ENCODE measurements at regions not wholly inside any gene's neighbourhood (a gene's known extent, or its start where the extent isn't known, plus 50 kb on each side); places are given as distances from the start of the nearest gene placed in this dataset.

- Histone ChIP-seq H3K9me3 (no peaks in the 10 kb centered on the region), H3K4me3 (no peak overlapping the region), H3K36me3 (no peaks in the 10 kb centered on the region), H3K27me3 (no peaks in the 10 kb centered on the region)
- no peak for DNase-seq
Observed at GRCh38 chr15:77782691-77783090, 150.0 kb upstream of the LINGO1 start.

GRCh38 chr15:77781946-77782240 is 149.2 kb upstream of the LINGO1 start:
- no peak for DNase-seq
- Histone ChIP-seq H3K9me3 (no peaks in the 10 kb centered on the region), H3K27me3 (no peaks in the 10 kb centered on the region), H3K4me3 (no peak overlapping the region), H3K36me3 (no peaks in the 10 kb centered on the region)

- Histone ChIP-seq H3K4me3 (no peak overlapping the region), H3K9me3 (no peaks in the 10 kb centered on the region), H3K27me3 (no peaks in the 10 kb centered on the region), H3K36me3 (no peaks in the 10 kb centered on the region)
- no peak for DNase-seq
Observed at GRCh38 chr15:77781151-77781945, 148.6 kb upstream of the LINGO1 start.

GRCh38 chr15:77778802-77779201 is 146.1 kb upstream of the LINGO1 start:
- Histone ChIP-seq H3K9me3 (no peaks in the 10 kb centered on the region), H3K36me3 (no peaks in the 10 kb centered on the region)
- DNase-seq: no peak

GRCh38 chr15:77775837-77776236 is 143.1 kb upstream of the LINGO1 start:
- Histone ChIP-seq H3K9me3 (no peaks in the 10 kb centered on the region), H3K27me3 (no peaks in the 10 kb centered on the region), H3K36me3 (no peaks in the 10 kb centered on the region), H3K4me3 (no peak overlapping the region)
- no peak for DNase-seq

More at GRCh38 chr15:77778802-77779201, 146.1 kb upstream of the LINGO1 start:
- no peaks in the 10 kb centered on the region for H3K27me3 ChIP-seq
- no peak overlapping the region for H3K4me3 ChIP-seq

- no peaks in the 10 kb centered on the region for H3K9me3 ChIP-seq
- no peaks in the 10 kb centered on the region for H3K27me3 ChIP-seq
- H3K36me3 ChIP-seq: no peaks in the 10 kb centered on the region
- no peak for DNase-seq
- H3K4me3 ChIP-seq: no peak overlapping the region
Observed at GRCh38 chr15:77775373-77775772, 142.7 kb upstream of the LINGO1 start.

- Histone ChIP-seq H3K9me3 (no peaks in the 10 kb centered on the region), H3K27me3 (no peaks in the 10 kb centered on the region), H3K4me3 (no peak overlapping the region), H3K36me3 (no peaks in the 10 kb centered on the region)
- no peak for DNase-seq
Observed at GRCh38 chr15:77774350-77774749, 141.6 kb upstream of the LINGO1 start.

GRCh38 chr15:77773903-77774302 is 141.2 kb upstream of the LINGO1 start:
- Histone ChIP-seq H3K27me3 (no peaks in the 10 kb centered on the region), H3K9me3 (no peaks in the 10 kb centered on the region), H3K4me3 (no peak overlapping the region), H3K36me3 (no peaks in the 10 kb centered on the region)
- no peak for DNase-seq

- DNase-seq: peak; percentile 49
- Histone ChIP-seq H3K9me3 (no peaks in the 10 kb centered on the region), H3K27me3 (no peaks in the 10 kb centered on the region), H3K4me3 (no peak overlapping the region), H3K36me3 (no peaks in the 10 kb centered on the region)
Observed at GRCh38 chr15:77772641-77773402, 140.1 kb upstream of the LINGO1 start.

- Histone ChIP-seq H3K27me3 (peaks cover 4% of the 10 kb centered on the region; the same call in 1 of the 2 replicates), H3K36me3 (no peaks in the 10 kb centered on the region), H3K4me3 (no peak overlapping the region), H3K9me3 (no peaks in the 10 kb centered on the region)
- no peak for DNase-seq
Observed at GRCh38 chr15:77771616-77772015, 138.9 kb upstream of the LINGO1 start.

GRCh38 chr15:77769700-77770099 is 137.0 kb upstream of the LINGO1 start:
- H3K9me3 ChIP-seq: no peaks in the 10 kb centered on the region
- H3K36me3 ChIP-seq: no peaks in the 10 kb centered on the region
- DNase-seq: no peak
- peaks cover 5% of the 10 kb centered on the region; the same call in 1 of the 2 replicates for H3K27me3 ChIP-seq
- H3K4me3 ChIP-seq: no peak overlapping the region

- H3K27me3 ChIP-seq: peaks cover 8% of the 10 kb centered on the region; the same call in 1 of the 2 replicates
- no peak for DNase-seq
- H3K9me3 ChIP-seq: no peaks in the 10 kb centered on the region
- H3K36me3 ChIP-seq: no peaks in the 10 kb centered on the region
- no peak overlapping the region for H3K4me3 ChIP-seq
Observed at GRCh38 chr15:77768521-77769078, 135.9 kb upstream of the LINGO1 start.

- DNase-seq: no peak
- Histone ChIP-seq H3K9me3 (no peaks in the 10 kb centered on the region), H3K36me3 (no peaks in the 10 kb centered on the region), H3K4me3 (no peak overlapping the region), H3K27me3 (peaks cover 8% of the 10 kb centered on the region; the same call in 1 of the 2 replicates)
Observed at GRCh38 chr15:77768107-77768506, 135.4 kb upstream of the LINGO1 start.

- no peak for DNase-seq
- H3K4me3 ChIP-seq: no peak overlapping the region
- no peaks in the 10 kb centered on the region for H3K36me3 ChIP-seq
- H3K9me3 ChIP-seq: no peaks in the 10 kb centered on the region
- peaks cover 8% of the 10 kb centered on the region; the same call in 1 of the 2 replicates for H3K27me3 ChIP-seq
Observed at GRCh38 chr15:77764095-77764494, 131.4 kb upstream of the LINGO1 start.

GRCh38 chr15:77762747-77763355 is 130.1 kb upstream of the LINGO1 start:
- Histone ChIP-seq H3K4me3 (no peak overlapping the region), H3K36me3 (no peaks in the 10 kb centered on the region), H3K9me3 (no peaks in the 10 kb centered on the region), H3K27me3 (peaks cover 8% of the 10 kb centered on the region; the same call in 1 of the 2 replicates)
- DNase-seq: no peak

GRCh38 chr15:77759896-77760592 is 127.3 kb upstream of the LINGO1 start:
- no peak for DNase-seq
- no peaks in the 10 kb centered on the region for H3K36me3 ChIP-seq
- peaks cover 4% of the 10 kb centered on the region; the same call in 1 of the 2 replicates for H3K27me3 ChIP-seq
- H3K4me3 ChIP-seq: no peak overlapping the region
- H3K9me3 ChIP-seq: no peaks in the 10 kb centered on the region

GRCh38 chr15:77753939-77754338 is 121.2 kb upstream of the LINGO1 start:
- H3K36me3 ChIP-seq: no peaks in the 10 kb centered on the region
- H3K9me3 ChIP-seq: no peaks in the 10 kb centered on the region
- H3K4me3 ChIP-seq: no peak overlapping the region
- no peaks in the 10 kb centered on the region for H3K27me3 ChIP-seq
- no peak for DNase-seq

Data from MG63 (cell line).